WTC11 (cell line): ENCODE measurements at regions not wholly inside any gene's neighbourhood (a gene's known extent, or its start where the extent isn't known, plus 50 kb on each side); places are given as distances from the start of the nearest gene placed in this dataset.
A peak's percentile ranks its signal among the peaks of the same experiment; 100 is the strongest.

ENCODE experiments used
- ATAC-seq: fragments of 200-7000 bp; cut with Tn5 transposase; 2 replicates; pipeline ENCODE4 v1.10.0; 2021; ENCODE audit warnings: mild to moderate bottlenecking, moderate library complexity
- CTCF ChIA-PET: fragments of 300-600 bp; sonication (Branson Sonifier 250); formaldehyde crosslinking; loops from one replicate; lab custom pipeline; 2021; ENCODE audit warnings: antibody characterized with exemption; lab: Charles Lee
- POLR2A ChIA-PET: fragments of 350-600 bp; sonication (Branson Sonifier 250); formaldehyde crosslinking; loops from one replicate; lab custom pipeline; 2021; ENCODE audit warnings: antibody characterized with exemption; lab: Charles Lee
- DNase-seq: peaks from one replicate; pipeline ENCODE4 v3.0.0; 2021; ENCODE audit warnings: low spot score
- H3K27ac Mint-ChIP-seq: 2 replicates; pipeline ENCODE4 v1.8.0; 2021; ENCODE audit warnings: mixed read lengths
- H3K27me3 Mint-ChIP-seq: 2 replicates; pipeline ENCODE4 v1.8.0; 2021; ENCODE audit warnings: low read depth, mild to moderate bottlenecking, moderate library complexity, mixed read lengths
- H3K36me3 Mint-ChIP-seq: 2 replicates; pipeline ENCODE4 v1.8.0; 2021; ENCODE audit warnings: mixed read lengths
- H3K4me1 Mint-ChIP-seq: 2 replicates; pipeline ENCODE4 v1.8.0; 2022; ENCODE audit warnings: mixed read lengths
- H3K4me3 Mint-ChIP-seq: 2 replicates; pipeline ENCODE4 v1.8.0; 2021; ENCODE audit warnings: mild to moderate bottlenecking, moderate library complexity, mixed read lengths
- H3K9me3 Mint-ChIP-seq: 2 replicates; pipeline ENCODE4 v1.8.0; 2021; ENCODE audit warnings: mixed read lengths
- ATF3 ChIP-seq: sonication (generic); formaldehyde crosslinking; conservative IDR thresholded peaks from 2 replicates; pipeline ENCODE4 v1.8.1; 2022; ENCODE audit warnings: mild to moderate bottlenecking, missing genetic modification reagents
- ATF6 ChIP-seq: sonication (generic); formaldehyde crosslinking; IDR thresholded peaks from 2 replicates; pipeline ENCODE4 v1.8.1; 2023; ENCODE audit warnings: mild to moderate bottlenecking, missing genetic modification reagents
- FOXK1 ChIP-seq: sonication (generic); formaldehyde crosslinking; IDR thresholded peaks from 2 replicates; pipeline ENCODE4 v1.8.0; 2022; ENCODE audit warnings: mild to moderate bottlenecking, moderate library complexity, missing genetic modification reagents
- FOXP4 ChIP-seq: sonication (generic); formaldehyde crosslinking; IDR thresholded peaks from 2 replicates; pipeline ENCODE4 v1.8.0; 2022; ENCODE audit warnings: mild to moderate bottlenecking, missing genetic modification reagents
- GTF2I ChIP-seq: fragments of 250-450 bp; sonication (Bioruptor Pico); conservative IDR thresholded peaks from 2 replicates; pipeline ENCODE4 v1.4.0; 2021; ENCODE audit warnings: mild to moderate bottlenecking
- KAT7 ChIP-seq: sonication (generic); formaldehyde crosslinking; IDR thresholded peaks from 2 replicates; pipeline ENCODE4 v1.8.1; 2023; ENCODE audit warnings: missing genetic modification reagents, mild to moderate bottlenecking, borderline replicate concordance
- NFATC4 ChIP-seq: fragments of 250-450 bp; sonication (Bioruptor Pico); IDR thresholded peaks from 2 replicates; pipeline ENCODE4 v1.9.0; 2021; ENCODE audit warnings: mild to moderate bottlenecking
- RORB ChIP-seq: fragments of 250-450 bp; sonication (Bioruptor Pico); IDR thresholded peaks from 2 replicates; pipeline ENCODE4 v1.9.0; 2021; ENCODE audit warnings: mild to moderate bottlenecking
- SP1 ChIP-seq: sonication (generic); formaldehyde crosslinking; conservative IDR thresholded peaks from 2 replicates; pipeline ENCODE4 v1.8.1; 2022; ENCODE audit warnings: missing genetic modification reagents
- TEAD1 ChIP-seq: sonication (generic); formaldehyde crosslinking; IDR thresholded peaks from 2 replicates; pipeline ENCODE4 v1.8.0; 2022; ENCODE audit warnings: mild to moderate bottlenecking, missing genetic modification reagents
- TP53 ChIP-seq: sonication (generic); formaldehyde crosslinking; IDR thresholded peaks from 2 replicates; pipeline ENCODE4 v1.8.1; 2023; ENCODE audit warnings: mild to moderate bottlenecking, missing genetic modification reagents
- USF1 ChIP-seq: sonication (generic); formaldehyde crosslinking; IDR thresholded peaks from 2 replicates; pipeline ENCODE4 v1.8.0; 2022; ENCODE audit warnings: mild to moderate bottlenecking, missing genetic modification reagents
- USF2 ChIP-seq: sonication (generic); formaldehyde crosslinking; IDR thresholded peaks from 2 replicates; pipeline ENCODE4 v1.8.1; 2023; ENCODE audit warnings: mild to moderate bottlenecking, missing genetic modification reagents, moderate library complexity
- ZNF219 ChIP-seq: sonication (generic); formaldehyde crosslinking; IDR thresholded peaks from 2 replicates; pipeline ENCODE4 v1.8.0; 2023; ENCODE audit warnings: missing genetic modification reagents, mild to moderate bottlenecking, borderline replicate concordance
- TF ChIP-seq, protein P1 (sequence below): sonication (generic); formaldehyde crosslinking; IDR thresholded peaks from 2 replicates; pipeline ENCODE4 v1.8.1; 2022; ENCODE audit warnings: low read depth, missing genetic modification reagents, borderline replicate concordance
- TF ChIP-seq, protein P2 (sequence below): fragments of 200-600 bp; IDR thresholded peaks from 2 replicates; pipeline ENCODE4 v1.8.0; 2022; ENCODE audit warnings: antibody characterized with exemption
- TF ChIP-seq, protein P3 (sequence below): sonication (generic); formaldehyde crosslinking; IDR thresholded peaks from 2 replicates; pipeline ENCODE4 v1.8.1; 2023; ENCODE audit warnings: mild to moderate bottlenecking, missing genetic modification reagents, borderline replicate concordance
- TF ChIP-seq, protein P4 (sequence below): sonication (generic); formaldehyde crosslinking; IDR thresholded peaks from 2 replicates; pipeline ENCODE4 v1.8.1; 2023; ENCODE audit warnings: mild to moderate bottlenecking, missing genetic modification reagents

GRCh38 chr1:66478116-66478515 is 55.8 kb upstream of the SGIP1 start:
- ChIA-PET POLR2A (interaction anchor here (0.9 kb wide), 1 partner anchor 113 kb away, joined by 3 read pairs; no protein-coding TSS in a partner anchor), CTCF (interaction anchor here (1.1 to 1.4 kb wide), 2 partner anchors 26 to 41 kb away, joined by 3 to 5 read pairs; no protein-coding TSS in a partner anchor)
- Mint-ChIP-seq H3K27me3 (no peaks in the 10 kb centered on the region), H3K4me1 (peaks cover 13% of the 10 kb centered on the region), H3K36me3 (peaks cover 4% of the 10 kb centered on the region), H3K9me3 (peaks cover 16% of the 10 kb centered on the region), H3K27ac (no peak overlapping the region), H3K4me3 (no peak overlapping the region)
- TF ChIP-seq ZNF219 (CRISPR knock-in tag), result no peak
- TF ChIP-seq, protein P1, sequence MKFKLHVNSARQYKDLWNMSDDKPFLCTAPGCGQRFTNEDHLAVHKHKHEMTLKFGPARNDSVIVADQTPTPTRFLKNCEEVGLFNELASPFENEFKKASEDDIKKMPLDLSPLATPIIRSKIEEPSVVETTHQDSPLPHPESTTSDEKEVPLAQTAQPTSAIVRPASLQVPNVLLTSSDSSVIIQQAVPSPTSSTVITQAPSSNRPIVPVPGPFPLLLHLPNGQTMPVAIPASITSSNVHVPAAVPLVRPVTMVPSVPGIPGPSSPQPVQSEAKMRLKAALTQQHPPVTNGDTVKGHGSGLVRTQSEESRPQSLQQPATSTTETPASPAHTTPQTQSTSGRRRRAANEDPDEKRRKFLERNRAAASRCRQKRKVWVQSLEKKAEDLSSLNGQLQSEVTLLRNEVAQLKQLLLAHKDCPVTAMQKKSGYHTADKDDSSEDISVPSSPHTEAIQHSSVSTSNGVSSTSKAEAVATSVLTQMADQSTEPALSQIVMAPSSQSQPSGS (CRISPR knock-in tag), result no peak
- no peak for TF ChIP-seq GTF2I (CRISPR knock-in tag)
- no peak for TF ChIP-seq FOXK1 (CRISPR knock-in tag)
- TF ChIP-seq TP53 (CRISPR knock-in tag), result no peak
- TF ChIP-seq TEAD1 (CRISPR knock-in tag), result no peak
- TF ChIP-seq NFATC4, result no peak
- no peak for TF ChIP-seq RORB (CRISPR knock-in tag)
- no peak for TF ChIP-seq FOXP4
- no peak for TF ChIP-seq SP1 (CRISPR knock-in tag)
- no peak for TF ChIP-seq USF1 (CRISPR knock-in tag)
- no peak for TF ChIP-seq KAT7
- no peak for TF ChIP-seq ATF6
- no peak for TF ChIP-seq USF2
- TF ChIP-seq, protein P2, sequence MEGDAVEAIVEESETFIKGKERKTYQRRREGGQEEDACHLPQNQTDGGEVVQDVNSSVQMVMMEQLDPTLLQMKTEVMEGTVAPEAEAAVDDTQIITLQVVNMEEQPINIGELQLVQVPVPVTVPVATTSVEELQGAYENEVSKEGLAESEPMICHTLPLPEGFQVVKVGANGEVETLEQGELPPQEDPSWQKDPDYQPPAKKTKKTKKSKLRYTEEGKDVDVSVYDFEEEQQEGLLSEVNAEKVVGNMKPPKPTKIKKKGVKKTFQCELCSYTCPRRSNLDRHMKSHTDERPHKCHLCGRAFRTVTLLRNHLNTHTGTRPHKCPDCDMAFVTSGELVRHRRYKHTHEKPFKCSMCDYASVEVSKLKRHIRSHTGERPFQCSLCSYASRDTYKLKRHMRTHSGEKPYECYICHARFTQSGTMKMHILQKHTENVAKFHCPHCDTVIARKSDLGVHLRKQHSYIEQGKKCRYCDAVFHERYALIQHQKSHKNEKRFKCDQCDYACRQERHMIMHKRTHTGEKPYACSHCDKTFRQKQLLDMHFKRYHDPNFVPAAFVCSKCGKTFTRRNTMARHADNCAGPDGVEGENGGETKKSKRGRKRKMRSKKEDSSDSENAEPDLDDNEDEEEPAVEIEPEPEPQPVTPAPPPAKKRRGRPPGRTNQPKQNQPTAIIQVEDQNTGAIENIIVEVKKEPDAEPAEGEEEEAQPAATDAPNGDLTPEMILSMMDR, result no peak
- DNase-seq (no peak), ATAC-seq (no peak)

DNA sequence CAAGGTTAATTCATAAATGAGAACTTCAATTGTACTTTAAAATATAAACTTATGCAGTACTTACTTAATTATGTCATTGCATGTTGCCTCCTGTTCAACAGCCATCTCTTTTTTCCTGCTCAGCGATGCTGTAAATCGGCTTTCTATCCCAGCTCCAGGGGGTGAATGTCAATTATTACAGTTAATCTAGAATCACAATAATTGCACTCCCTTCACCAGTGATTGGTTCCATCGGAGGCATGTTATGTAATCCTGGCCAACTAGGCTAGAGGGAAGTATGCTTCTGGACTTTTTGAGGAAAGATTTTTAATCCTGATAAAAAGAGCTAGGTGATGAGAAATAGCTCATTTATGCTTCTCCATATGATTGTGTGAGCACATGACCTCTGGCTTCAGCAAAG is 53.8 kb upstream of the SGIP1 start:
- H3K27ac Mint-ChIP-seq, result no peak overlapping the region
- H3K36me3 Mint-ChIP-seq, result peaks cover 4% of the 10 kb centered on the region
- ChIA-PET POLR2A (no interaction called here), CTCF (interaction anchor here (1.5 kb wide), 1 partner anchor 34 kb away, joined by 4 read pairs; no protein-coding TSS in a partner anchor)
- no peak for DNase-seq
- peaks cover 16% of the 10 kb centered on the region for H3K9me3 Mint-ChIP-seq
- H3K4me1 Mint-ChIP-seq, result peaks cover 13% of the 10 kb centered on the region
- H3K4me3 Mint-ChIP-seq, result peak overlapping the region; percentile 49; the same call in 1 of the 2 replicates
- H3K27me3 Mint-ChIP-seq, result no peaks in the 10 kb centered on the region
- ATAC-seq, result no peak
- TF ChIP-seq, protein P3, sequence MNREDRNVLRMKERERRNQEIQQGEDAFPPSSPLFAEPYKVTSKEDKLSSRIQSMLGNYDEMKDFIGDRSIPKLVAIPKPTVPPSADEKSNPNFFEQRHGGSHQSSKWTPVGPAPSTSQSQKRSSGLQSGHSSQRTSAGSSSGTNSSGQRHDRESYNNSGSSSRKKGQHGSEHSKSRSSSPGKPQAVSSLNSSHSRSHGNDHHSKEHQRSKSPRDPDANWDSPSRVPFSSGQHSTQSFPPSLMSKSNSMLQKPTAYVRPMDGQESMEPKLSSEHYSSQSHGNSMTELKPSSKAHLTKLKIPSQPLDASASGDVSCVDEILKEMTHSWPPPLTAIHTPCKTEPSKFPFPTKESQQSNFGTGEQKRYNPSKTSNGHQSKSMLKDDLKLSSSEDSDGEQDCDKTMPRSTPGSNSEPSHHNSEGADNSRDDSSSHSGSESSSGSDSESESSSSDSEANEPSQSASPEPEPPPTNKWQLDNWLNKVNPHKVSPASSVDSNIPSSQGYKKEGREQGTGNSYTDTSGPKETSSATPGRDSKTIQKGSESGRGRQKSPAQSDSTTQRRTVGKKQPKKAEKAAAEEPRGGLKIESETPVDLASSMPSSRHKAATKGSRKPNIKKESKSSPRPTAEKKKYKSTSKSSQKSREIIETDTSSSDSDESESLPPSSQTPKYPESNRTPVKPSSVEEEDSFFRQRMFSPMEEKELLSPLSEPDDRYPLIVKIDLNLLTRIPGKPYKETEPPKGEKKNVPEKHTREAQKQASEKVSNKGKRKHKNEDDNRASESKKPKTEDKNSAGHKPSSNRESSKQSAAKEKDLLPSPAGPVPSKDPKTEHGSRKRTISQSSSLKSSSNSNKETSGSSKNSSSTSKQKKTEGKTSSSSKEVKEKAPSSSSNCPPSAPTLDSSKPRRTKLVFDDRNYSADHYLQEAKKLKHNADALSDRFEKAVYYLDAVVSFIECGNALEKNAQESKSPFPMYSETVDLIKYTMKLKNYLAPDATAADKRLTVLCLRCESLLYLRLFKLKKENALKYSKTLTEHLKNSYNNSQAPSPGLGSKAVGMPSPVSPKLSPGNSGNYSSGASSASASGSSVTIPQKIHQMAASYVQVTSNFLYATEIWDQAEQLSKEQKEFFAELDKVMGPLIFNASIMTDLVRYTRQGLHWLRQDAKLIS (CRISPR knock-in tag), result no peak
- TF ChIP-seq TP53 (CRISPR knock-in tag) (no peak), ATF3 (CRISPR knock-in tag) (no peak)
- TF ChIP-seq, protein P4, sequence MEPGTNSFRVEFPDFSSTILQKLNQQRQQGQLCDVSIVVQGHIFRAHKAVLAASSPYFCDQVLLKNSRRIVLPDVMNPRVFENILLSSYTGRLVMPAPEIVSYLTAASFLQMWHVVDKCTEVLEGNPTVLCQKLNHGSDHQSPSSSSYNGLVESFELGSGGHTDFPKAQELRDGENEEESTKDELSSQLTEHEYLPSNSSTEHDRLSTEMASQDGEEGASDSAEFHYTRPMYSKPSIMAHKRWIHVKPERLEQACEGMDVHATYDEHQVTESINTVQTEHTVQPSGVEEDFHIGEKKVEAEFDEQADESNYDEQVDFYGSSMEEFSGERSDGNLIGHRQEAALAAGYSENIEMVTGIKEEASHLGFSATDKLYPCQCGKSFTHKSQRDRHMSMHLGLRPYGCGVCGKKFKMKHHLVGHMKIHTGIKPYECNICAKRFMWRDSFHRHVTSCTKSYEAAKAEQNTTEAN, result no peak
